Thoracic aorta (tissue), 2 donors: ENCODE measurements at regions not wholly inside any gene's neighbourhood (a gene's known extent, or its start where the extent isn't known, plus 50 kb on each side); places are given as distances from the start of the nearest gene placed in this dataset.

Experiments used
- ATAC-seq: fragments of 150-250 bp; one replicate; pipeline ENCODE4 v1.8.0; 2017; ENCODE audit warnings: low read depth; ENCODE audit not compliant: insufficient number of reproducible peaks, low FRiP score
- DNase-seq: peaks from one replicate; pipeline ENCODE4 v3.0.0-alpha.2; 2020; ENCODE audit warnings: low spot score
- H3K27ac ChIP-seq, 2 donors: fragments of 200-600 bp; sonication (generic); 1 replicate in 1 of 2; 2 replicates in 1 of 2; pipeline ENCODE4 v1.5.1; 2016; ENCODE audit warnings: mild to moderate bottlenecking in 2 of 2, moderate library complexity in 2 of 2
- H3K27me3 ChIP-seq: fragments of 200-600 bp; sonication (generic); replicated peaks from 2 replicates; pipeline ENCODE4 v1.6.0; 2016; ENCODE audit warnings: mild to moderate bottlenecking; ENCODE audit not compliant: insufficient read depth
- H3K36me3 ChIP-seq: fragments of 200-600 bp; sonication (generic); one replicate; pipeline ENCODE4 v1.5.1; 2016
- H3K4me1 ChIP-seq, 2 donors: fragments of 200-600 bp; sonication (generic); 1 replicate in 1 of 2; 2 replicates in 1 of 2; pipeline versions ENCODE4 v1.5.1 to v1.6.0; 2016; ENCODE audit warnings: low read depth in 2 of 2, mild to moderate bottlenecking in 1 of 2; ENCODE audit not compliant: control insufficient read depth in 1 of 2
- H3K4me3 ChIP-seq: fragments of 200-600 bp; sonication (generic); 2 replicates; pipeline ENCODE4 v1.5.1; 2016; ENCODE audit warnings: mild to moderate bottlenecking
- H3K9me3 ChIP-seq: fragments of 200-600 bp; sonication (generic); 2 replicates; pipeline ENCODE4 v1.5.1; 2016
- TF ChIP-seq, protein P1 (sequence below): fragments of 200-600 bp; sonication (generic); IDR thresholded peaks from one replicate; pipeline ENCODE4 v1.5.1; 2019; ENCODE audit warnings: antibody characterized with exemption

DNA sequence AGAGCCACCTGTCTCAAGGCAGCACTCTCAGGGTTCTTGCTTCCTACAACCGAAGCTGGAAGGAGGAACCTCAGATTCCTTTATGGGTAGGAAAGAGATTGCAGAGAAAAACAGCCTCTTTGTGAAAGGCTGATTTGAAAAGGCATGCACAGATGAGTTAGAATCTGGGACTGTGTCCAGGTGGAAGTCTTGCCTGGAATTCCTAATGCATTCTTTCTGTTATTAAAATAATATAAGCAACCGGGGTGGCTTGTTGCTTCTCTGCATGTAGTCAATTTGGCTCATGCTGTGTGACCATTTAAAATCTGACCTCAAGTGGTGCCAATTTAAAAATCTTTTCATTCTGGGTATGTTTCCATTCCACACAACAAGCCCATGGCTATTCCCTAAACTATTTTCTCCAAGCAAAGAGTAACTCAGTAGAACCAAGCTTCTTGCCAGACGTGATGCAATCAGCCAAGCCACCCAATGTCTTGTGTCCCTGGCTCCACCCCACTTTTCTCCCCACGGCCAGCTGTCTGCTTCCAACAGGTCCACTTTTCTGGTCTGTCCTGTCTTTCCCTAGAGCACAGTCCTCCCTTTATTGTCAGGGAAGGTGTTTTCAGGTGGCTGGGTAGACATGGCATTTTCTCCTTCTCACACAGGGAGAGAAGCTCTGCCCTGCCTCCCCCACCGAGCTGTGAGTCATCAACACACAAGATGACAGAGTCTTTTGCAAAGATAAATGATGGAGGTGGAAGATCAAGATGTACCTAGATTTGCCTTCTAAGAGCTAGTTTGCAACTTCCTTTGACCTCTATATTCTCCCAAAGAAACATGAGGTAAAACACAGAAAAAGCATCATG is 394.3 kb downstream of the FOXO1 start:
- Histone ChIP-seq H3K27me3 (no peaks in the 10 kb centered on the region), H3K9me3 (no peaks in the 10 kb centered on the region), H3K4me1 (peaks cover 19 to 28% of the 10 kb centered on the region in 2 donors), H3K27ac (peak overlapping the region; percentile 90 to 95), H3K4me3 (peak overlapping the region; percentile 51), H3K36me3 (no peaks in the 10 kb centered on the region)
- peak; percentile 76 for DNase-seq
- ATAC-seq: peak; percentile 85
- TF ChIP-seq, protein P1, sequence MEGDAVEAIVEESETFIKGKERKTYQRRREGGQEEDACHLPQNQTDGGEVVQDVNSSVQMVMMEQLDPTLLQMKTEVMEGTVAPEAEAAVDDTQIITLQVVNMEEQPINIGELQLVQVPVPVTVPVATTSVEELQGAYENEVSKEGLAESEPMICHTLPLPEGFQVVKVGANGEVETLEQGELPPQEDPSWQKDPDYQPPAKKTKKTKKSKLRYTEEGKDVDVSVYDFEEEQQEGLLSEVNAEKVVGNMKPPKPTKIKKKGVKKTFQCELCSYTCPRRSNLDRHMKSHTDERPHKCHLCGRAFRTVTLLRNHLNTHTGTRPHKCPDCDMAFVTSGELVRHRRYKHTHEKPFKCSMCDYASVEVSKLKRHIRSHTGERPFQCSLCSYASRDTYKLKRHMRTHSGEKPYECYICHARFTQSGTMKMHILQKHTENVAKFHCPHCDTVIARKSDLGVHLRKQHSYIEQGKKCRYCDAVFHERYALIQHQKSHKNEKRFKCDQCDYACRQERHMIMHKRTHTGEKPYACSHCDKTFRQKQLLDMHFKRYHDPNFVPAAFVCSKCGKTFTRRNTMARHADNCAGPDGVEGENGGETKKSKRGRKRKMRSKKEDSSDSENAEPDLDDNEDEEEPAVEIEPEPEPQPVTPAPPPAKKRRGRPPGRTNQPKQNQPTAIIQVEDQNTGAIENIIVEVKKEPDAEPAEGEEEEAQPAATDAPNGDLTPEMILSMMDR: no peak

DNA sequence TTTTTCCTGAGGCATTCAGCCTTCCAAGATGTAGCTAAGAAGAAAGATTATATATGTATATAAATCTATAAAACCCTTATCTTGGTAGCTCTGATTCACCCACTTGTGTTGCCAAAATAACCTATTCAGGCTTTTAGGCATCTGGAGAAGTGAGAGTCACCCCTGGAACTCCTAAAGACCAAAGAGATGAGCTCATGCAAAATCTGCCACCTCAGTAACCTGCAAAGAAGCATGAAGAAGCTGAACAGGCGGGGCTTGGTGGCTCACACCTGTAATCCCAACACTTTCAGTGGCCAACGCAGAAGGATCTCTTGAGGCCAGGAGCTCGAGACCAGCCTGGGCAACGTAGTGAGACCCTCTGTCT is 393.7 kb downstream of the FOXO1 start:
- Histone ChIP-seq H3K27me3 (no peaks in the 10 kb centered on the region), H3K4me3 (no peak overlapping the region), H3K36me3 (no peaks in the 10 kb centered on the region), H3K9me3 (no peaks in the 10 kb centered on the region), H3K27ac (peak overlapping the region; percentile 90 to 95), H3K4me1 (peaks cover 19 to 28% of the 10 kb centered on the region in 2 donors)
- DNase-seq (no peak), ATAC-seq (no peak)
- TF ChIP-seq, protein P1: no peak

DNA sequence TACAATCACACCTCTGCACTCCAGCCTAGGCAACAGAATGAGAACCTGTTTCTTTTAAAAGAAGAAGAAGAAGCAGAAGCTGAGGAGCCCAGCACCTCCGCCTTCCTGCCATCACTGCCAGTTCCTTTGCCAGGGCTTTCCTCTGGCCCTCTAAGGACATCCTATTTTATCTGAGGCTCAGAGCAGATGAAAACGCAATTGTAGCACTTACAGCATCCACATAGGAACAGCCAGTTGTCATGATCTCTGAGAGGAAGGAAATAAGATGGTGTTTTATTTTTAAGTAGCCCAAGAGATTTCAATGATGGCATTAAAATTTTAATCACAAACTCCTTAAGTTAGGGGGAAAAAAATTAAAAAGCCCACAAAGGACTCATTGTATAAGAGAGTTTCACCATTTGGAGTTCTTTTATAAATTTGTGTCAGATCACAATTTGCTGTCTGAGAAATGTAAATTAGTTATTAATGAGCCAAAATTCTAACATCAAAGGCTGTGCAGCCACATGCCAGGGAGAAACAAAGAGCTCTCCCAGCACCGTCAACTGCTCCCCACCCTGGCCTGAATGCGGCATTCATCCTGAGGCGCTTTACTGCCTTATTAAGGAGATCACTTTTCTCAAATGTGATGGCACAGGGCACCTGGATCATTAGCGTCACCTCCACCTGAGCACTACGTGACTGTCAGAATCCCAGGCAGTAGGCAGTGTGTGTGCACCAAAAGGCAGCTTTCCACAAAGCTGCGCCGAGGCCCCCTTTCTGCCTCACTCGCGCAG is 393.0 kb downstream of the FOXO1 start:
- peaks cover 19 to 28% of the 10 kb centered on the region in 2 donors for H3K4me1 ChIP-seq
- DNase-seq (no peak), ATAC-seq (no peak)
- no peaks in the 10 kb centered on the region for H3K36me3 ChIP-seq
- H3K4me3 ChIP-seq: no peak overlapping the region
- H3K27ac ChIP-seq: peak overlapping the region; percentile 90 to 95
- no peaks in the 10 kb centered on the region for H3K9me3 ChIP-seq
- TF ChIP-seq, protein P1: no peak
- H3K27me3 ChIP-seq: no peaks in the 10 kb centered on the region

DNA sequence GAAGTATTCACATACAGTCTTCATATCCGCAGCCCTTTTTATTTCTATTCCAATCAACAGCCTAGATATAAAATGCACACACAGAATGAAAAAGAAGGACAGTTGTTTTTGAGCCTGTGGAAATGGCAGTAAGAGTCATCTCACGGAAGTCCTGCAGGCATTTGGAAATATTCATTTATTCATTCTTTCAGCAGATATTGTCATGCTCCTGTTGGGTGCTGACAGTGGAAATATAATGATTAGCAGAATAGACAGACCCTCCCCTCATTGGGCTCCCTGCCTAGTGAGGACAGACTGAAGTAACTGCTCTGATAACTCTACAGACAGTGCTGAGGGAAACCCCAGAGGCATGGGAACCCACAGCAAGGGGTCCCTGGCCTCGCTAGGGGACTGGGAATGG is 392.3 kb downstream of the FOXO1 start:
- ATAC-seq (no peak), DNase-seq (no peak)
- H3K4me1 ChIP-seq: peaks cover 19 to 28% of the 10 kb centered on the region in 2 donors
- no peaks in the 10 kb centered on the region for H3K9me3 ChIP-seq
- no peaks in the 10 kb centered on the region for H3K27me3 ChIP-seq
- TF ChIP-seq, protein P1: no peak
- H3K27ac ChIP-seq: no peak overlapping the region
- no peak overlapping the region for H3K4me3 ChIP-seq
- H3K36me3 ChIP-seq: no peaks in the 10 kb centered on the region

DNA sequence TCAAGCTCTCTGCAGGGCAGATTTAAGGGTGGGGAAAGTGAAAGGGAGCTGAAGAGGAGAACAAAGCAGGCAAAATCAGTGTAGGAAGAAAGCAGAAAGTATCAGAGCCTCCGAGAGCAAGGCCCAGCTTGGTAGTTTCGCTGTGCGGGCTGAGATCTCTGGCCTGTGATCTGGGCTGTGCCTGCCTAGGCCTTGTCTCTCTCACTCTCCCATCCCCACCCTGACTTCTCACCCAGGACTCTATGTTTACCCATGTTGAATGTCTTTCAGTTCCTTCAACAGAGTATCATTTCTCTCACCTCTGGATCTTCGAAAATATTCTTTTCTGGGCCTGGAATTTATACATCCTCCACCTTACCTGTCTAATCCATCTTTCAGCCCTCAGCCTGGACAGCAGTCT is 391.3 kb downstream of the FOXO1 start:
- no peak overlapping the region for H3K4me3 ChIP-seq
- TF ChIP-seq, protein P1: no peak
- no peaks in the 10 kb centered on the region for H3K36me3 ChIP-seq
- no peak overlapping the region for H3K27ac ChIP-seq
- no peak for DNase-seq
- no peaks in the 10 kb centered on the region for H3K9me3 ChIP-seq
- no peak for ATAC-seq
- peaks cover 19 to 28% of the 10 kb centered on the region in 2 donors for H3K4me1 ChIP-seq
- no peaks in the 10 kb centered on the region for H3K27me3 ChIP-seq
